ENCODE measurements at regions not wholly inside any gene's neighbourhood (a gene's known extent, or its start where the extent isn't known, plus 50 kb on each side); places are given as distances from the start of the nearest gene placed in this dataset.

- DNase-seq (ENCODE audit: low read depth): no peak
- TF ChIP-seq CTCF (conservative IDR thresholded peaks at IDR 0.05; ENCODE audit: control insufficient read depth, insufficient read depth, low read depth, low read length): no peak
Observed at GRCh38 chr1:70666381-70667140, 255.5 kb downstream of the CTH start.

GRCh38 chr1:70667494-70668170 is 256.6 kb downstream of the CTH start:
- no peak for TF ChIP-seq CTCF (conservative IDR thresholded peaks at IDR 0.05; ENCODE audit: control insufficient read depth, insufficient read depth, low read depth, low read length)
- no peak for DNase-seq (ENCODE audit: low read depth)
- no peak overlapping the region for H3K4me3 ChIP-seq (ENCODE audit: control insufficient read depth, low read depth, low read length)

More at GRCh38 chr1:70666381-70667140, 255.5 kb downstream of the CTH start:
- H3K4me3 ChIP-seq (ENCODE audit: control insufficient read depth, low read depth, low read length): no peak overlapping the region

GRCh38 chr1:70671006-70671405 is 259.9 kb downstream of the CTH start:
- no peak overlapping the region for H3K4me3 ChIP-seq (ENCODE audit: control insufficient read depth, low read depth, low read length)
- no peak for TF ChIP-seq CTCF (conservative IDR thresholded peaks at IDR 0.05; ENCODE audit: control insufficient read depth, insufficient read depth, low read depth, low read length)
- DNase-seq (ENCODE audit: low read depth): no peak

GRCh38 chr1:70672442-70672888 is 261.4 kb downstream of the CTH start:
- no peak overlapping the region for H3K4me3 ChIP-seq (ENCODE audit: control insufficient read depth, low read depth, low read length)
- no peak for TF ChIP-seq CTCF (conservative IDR thresholded peaks at IDR 0.05; ENCODE audit: control insufficient read depth, insufficient read depth, low read depth, low read length)
- DNase-seq (ENCODE audit: low read depth): no peak

- H3K4me3 ChIP-seq (ENCODE audit: control insufficient read depth, low read depth, low read length): no peak overlapping the region
- TF ChIP-seq CTCF (conservative IDR thresholded peaks at IDR 0.05; ENCODE audit: control insufficient read depth, insufficient read depth, low read depth, low read length): no peak
- no peak for DNase-seq (ENCODE audit: low read depth)
Observed at GRCh38 chr1:70674941-70675685, 264.0 kb downstream of the CTH start.

GRCh38 chr1:70675737-70676156 is 264.7 kb downstream of the CTH start:
- no peak for DNase-seq (ENCODE audit: low read depth)
- no peak overlapping the region for H3K4me3 ChIP-seq (ENCODE audit: control insufficient read depth, low read depth, low read length)
- TF ChIP-seq CTCF (conservative IDR thresholded peaks at IDR 0.05; ENCODE audit: control insufficient read depth, insufficient read depth, low read depth, low read length): no peak
